ENCODE measurements at regions not wholly inside any gene's neighbourhood (a gene's known extent, or its start where the extent isn't known, plus 50 kb on each side); places are given as distances from the start of the nearest gene placed in this dataset.

DNA sequence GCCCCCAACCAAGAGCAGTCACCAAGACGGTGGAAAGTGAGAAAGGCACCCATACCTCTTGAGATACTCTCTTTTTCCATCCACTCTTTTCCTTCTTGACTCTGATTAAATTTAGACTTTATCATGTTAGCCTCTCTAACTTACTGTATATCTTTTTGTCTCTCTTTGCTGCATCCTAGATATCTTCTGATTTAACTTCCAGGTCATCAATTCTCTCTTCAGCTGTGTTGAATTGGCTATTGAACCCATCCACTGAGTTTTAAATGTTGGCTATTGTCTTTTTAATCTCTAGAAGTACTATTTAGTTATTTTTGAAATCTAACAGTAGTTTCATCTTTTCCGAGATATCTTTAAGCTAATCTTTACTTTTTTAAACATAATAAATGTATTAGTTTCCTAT is 78.3 kb upstream of the MBOAT2 start:
- Histone ChIP-seq H3K4me1 (ENCODE audit: control insufficient read depth, extremely low read depth, insufficient read depth, low read length) (no peaks in the 10 kb centered on the region), H3K36me3 (ENCODE audit: control insufficient read depth in 2 of 2, extremely low read depth in 1 of 2, insufficient read depth in 2 of 2, low read length in 2 of 2) (no peaks in the 10 kb centered on the region), H2AFZ (ENCODE audit: low read depth, low read length) (no peak overlapping the region), H3K27ac (ENCODE audit: insufficient read depth, low read depth, low read length) (no peak overlapping the region), H3K9me1 (replicated peaks; ENCODE audit: control insufficient read depth, extremely low read depth, insufficient read depth, low read length) (no peaks in the 10 kb centered on the region), H3K79me2 (ENCODE audit: control insufficient read depth, insufficient read depth, low read length) (no peaks in the 10 kb centered on the region), H3K9ac (replicated peaks; ENCODE audit: extremely low read depth, insufficient read depth, low read length) (no peak overlapping the region), H3K4me3 (replicated peaks in 1 of 3; ENCODE audit: insufficient read depth in 1 of 3, low read depth in 1 of 3, low read length in 3 of 3) (no peak overlapping the region), H3K4me2 (ENCODE audit: insufficient read depth, low read length) (no peak overlapping the region), H3K27me3 (ENCODE audit: control insufficient read depth in 2 of 2, insufficient read depth in 2 of 2, low read length in 2 of 2) (no peaks in the 10 kb centered on the region), H3K9me3 (replicated peaks; ENCODE audit: control insufficient read depth, insufficient read depth, low read length) (no peaks in the 10 kb centered on the region), H4K20me1 (replicated peaks; ENCODE audit: control insufficient read depth, extremely low read depth, insufficient read depth, low read length) (no peaks in the 10 kb centered on the region)
- no peak for TF ChIP-seq POLR2AphosphoS5 (IDR thresholded peaks at IDR 0.05; ENCODE audit: insufficient read depth, low read depth, low read length)
- no peak for TF ChIP-seq JUN (IDR thresholded peaks at IDR 0.05; ENCODE audit: borderline replicate concordance, insufficient read depth, insufficient read length, low read depth)
- TF ChIP-seq MYC (IDR thresholded peaks at IDR 0.05; ENCODE audit: low read depth, low read length): no peak
- no peak for TF ChIP-seq EZH2 (IDR thresholded peaks at IDR 0.05; ENCODE audit: borderline replicate concordance, low read depth, low read length, severe bottlenecking)
- no peak for TF ChIP-seq FOS (IDR thresholded peaks at IDR 0.05; ENCODE audit: borderline replicate concordance, insufficient read depth, low read length)
- TF ChIP-seq GATA2 (IDR thresholded peaks at IDR 0.05; ENCODE audit: insufficient read depth, insufficient read length, low read depth, low read length): no peak
- TF ChIP-seq, protein P1, sequence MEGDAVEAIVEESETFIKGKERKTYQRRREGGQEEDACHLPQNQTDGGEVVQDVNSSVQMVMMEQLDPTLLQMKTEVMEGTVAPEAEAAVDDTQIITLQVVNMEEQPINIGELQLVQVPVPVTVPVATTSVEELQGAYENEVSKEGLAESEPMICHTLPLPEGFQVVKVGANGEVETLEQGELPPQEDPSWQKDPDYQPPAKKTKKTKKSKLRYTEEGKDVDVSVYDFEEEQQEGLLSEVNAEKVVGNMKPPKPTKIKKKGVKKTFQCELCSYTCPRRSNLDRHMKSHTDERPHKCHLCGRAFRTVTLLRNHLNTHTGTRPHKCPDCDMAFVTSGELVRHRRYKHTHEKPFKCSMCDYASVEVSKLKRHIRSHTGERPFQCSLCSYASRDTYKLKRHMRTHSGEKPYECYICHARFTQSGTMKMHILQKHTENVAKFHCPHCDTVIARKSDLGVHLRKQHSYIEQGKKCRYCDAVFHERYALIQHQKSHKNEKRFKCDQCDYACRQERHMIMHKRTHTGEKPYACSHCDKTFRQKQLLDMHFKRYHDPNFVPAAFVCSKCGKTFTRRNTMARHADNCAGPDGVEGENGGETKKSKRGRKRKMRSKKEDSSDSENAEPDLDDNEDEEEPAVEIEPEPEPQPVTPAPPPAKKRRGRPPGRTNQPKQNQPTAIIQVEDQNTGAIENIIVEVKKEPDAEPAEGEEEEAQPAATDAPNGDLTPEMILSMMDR (IDR thresholded peaks at IDR 0.05; ENCODE audit: extremely low read depth in 1 of 2, insufficient read depth in 1 of 2, low read depth in 1 of 2, low read length in 2 of 2): no peak
- no peak for TF ChIP-seq POLR2A (IDR thresholded peaks at IDR 0.05; ENCODE audit: low read depth, low read length)
- TF ChIP-seq, protein P2, sequence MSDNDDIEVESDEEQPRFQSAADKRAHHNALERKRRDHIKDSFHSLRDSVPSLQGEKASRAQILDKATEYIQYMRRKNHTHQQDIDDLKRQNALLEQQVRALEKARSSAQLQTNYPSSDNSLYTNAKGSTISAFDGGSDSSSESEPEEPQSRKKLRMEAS (IDR thresholded peaks at IDR 0.05; ENCODE audit: insufficient read depth, insufficient read length): no peak
- dilution Hi-C loops (cut with MboI; ENCODE audit: extremely low pct_ligation_motif_present, low sequenced_read_pairs) (no loop called here), intact Hi-C loops (cut with micrococcal nuclease) (no loop called here)
- ChIA-PET POLR2A (no interaction called here), CTCF (interaction anchor here (1.3 kb wide), 1 partner anchor 11 kb away, joined by 4 read pairs; no protein-coding TSS in a partner anchor)
- FAIRE-seq: no peak
- DNase-seq (ENCODE audit: low read depth, low spot score): no peak
- BruUV-seq (replicated peaks): no TSS peak
